Uterus (tissue), 2 donors: ENCODE measurements at regions not wholly inside any gene's neighbourhood (a gene's known extent, or its start where the extent isn't known, plus 50 kb on each side); places are given as distances from the start of the nearest gene placed in this dataset.

Experiments
- POLR2A ChIP-seq, 2 donors: fragments of 450-650 bp; IDR thresholded peaks; one replicate each; pipeline ENCODE4 v1.6.1; 2016; ENCODE audit warnings: antibody characterized with exemption in 2 of 2, mild to moderate bottlenecking in 1 of 2, moderate library complexity in 1 of 2
- TF ChIP-seq, protein P1 (sequence below), 4 experiments: fragments of 200-600 bp in 2 of 4; fragments of 450-650 bp in 2 of 4; sonication (generic) in 2 of 4; IDR thresholded peaks; one replicate each; pipeline ENCODE4 v1.5.1; 2016 to 2019; ENCODE audit warnings: antibody characterized with exemption in 4 of 4, mild to moderate bottlenecking in 2 of 4, moderate library complexity in 1 of 4

DNA sequence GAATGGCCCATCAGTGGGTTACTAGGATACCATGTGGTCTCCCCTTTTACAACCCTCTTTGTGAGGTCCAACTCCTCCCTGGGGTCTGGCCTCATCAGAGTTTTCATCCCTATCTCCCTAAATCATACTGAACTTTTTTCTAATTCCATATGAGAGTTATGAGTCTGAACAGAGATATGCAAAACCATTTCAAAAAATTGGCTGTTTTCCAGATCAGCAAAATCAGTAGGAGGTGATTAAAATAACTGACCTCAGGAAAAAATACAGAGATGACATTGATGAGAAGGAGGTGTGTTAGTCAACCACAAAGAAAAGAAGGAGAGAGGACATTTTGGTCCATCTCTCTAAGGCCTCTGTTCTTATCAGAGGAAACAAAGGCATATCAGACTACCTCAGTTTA lies 200.8 kb upstream of the CFAP20DC start:
- TF ChIP-seq, protein P1, sequence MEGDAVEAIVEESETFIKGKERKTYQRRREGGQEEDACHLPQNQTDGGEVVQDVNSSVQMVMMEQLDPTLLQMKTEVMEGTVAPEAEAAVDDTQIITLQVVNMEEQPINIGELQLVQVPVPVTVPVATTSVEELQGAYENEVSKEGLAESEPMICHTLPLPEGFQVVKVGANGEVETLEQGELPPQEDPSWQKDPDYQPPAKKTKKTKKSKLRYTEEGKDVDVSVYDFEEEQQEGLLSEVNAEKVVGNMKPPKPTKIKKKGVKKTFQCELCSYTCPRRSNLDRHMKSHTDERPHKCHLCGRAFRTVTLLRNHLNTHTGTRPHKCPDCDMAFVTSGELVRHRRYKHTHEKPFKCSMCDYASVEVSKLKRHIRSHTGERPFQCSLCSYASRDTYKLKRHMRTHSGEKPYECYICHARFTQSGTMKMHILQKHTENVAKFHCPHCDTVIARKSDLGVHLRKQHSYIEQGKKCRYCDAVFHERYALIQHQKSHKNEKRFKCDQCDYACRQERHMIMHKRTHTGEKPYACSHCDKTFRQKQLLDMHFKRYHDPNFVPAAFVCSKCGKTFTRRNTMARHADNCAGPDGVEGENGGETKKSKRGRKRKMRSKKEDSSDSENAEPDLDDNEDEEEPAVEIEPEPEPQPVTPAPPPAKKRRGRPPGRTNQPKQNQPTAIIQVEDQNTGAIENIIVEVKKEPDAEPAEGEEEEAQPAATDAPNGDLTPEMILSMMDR (IDR thresholded peaks at IDR 0.05) = no peak
- no peak for TF ChIP-seq POLR2A (IDR thresholded peaks at IDR 0.05)
